Progenitor cell of endocrine pancreas (in vitro differentiated cells): ENCODE measurements at regions not wholly inside any gene's neighbourhood (a gene's known extent, or its start where the extent isn't known, plus 50 kb on each side); places are given as distances from the start of the nearest gene placed in this dataset.

Experiments used
- DNase-seq: peaks from one replicate; pipeline ENCODE4 v3.0.0; 2021; ENCODE audit warnings: low spot score; ENCODE audit not compliant: unreplicated experiment
- H3K27ac Mint-ChIP-seq: 2 replicates; pipeline ENCODE4 v1.8.0; 2021; ENCODE audit warnings: mild to moderate bottlenecking, moderate library complexity, mixed read lengths
- H3K27me3 Mint-ChIP-seq: 2 replicates; pipeline ENCODE4 v1.8.0; 2021; ENCODE audit warnings: mixed read lengths
- H3K36me3 Mint-ChIP-seq: 2 replicates; pipeline ENCODE4 v1.8.0; 2022; ENCODE audit warnings: mixed read lengths; ENCODE audit not compliant: insufficient read depth
- H3K4me1 Mint-ChIP-seq: 2 replicates; pipeline ENCODE4 v1.8.0; 2021; ENCODE audit warnings: low read depth, mixed read lengths
- H3K4me3 Mint-ChIP-seq: 2 replicates; pipeline ENCODE4 v1.8.0; 2021; ENCODE audit warnings: low read depth, mild to moderate bottlenecking, moderate library complexity, mixed read lengths
- H3K9me3 Mint-ChIP-seq: 2 replicates; pipeline ENCODE4 v1.8.0; 2021; ENCODE audit warnings: low read depth, mixed read lengths
- CTCF ChIP-seq: fragments of 200-600 bp; sonication (generic); IDR thresholded peaks from one replicate; pipeline ENCODE4 v1.5.0; 2021; ENCODE audit warnings: antibody characterized with exemption, mild to moderate bottlenecking; ENCODE audit not compliant: unreplicated experiment

- Mint-ChIP-seq H3K4me3 (no peak overlapping the region), H3K27me3 (no peaks in the 10 kb centered on the region), H3K4me1 (no peaks in the 10 kb centered on the region), H3K9me3 (no peaks in the 10 kb centered on the region), H3K36me3 (no peaks in the 10 kb centered on the region), H3K27ac (no peak overlapping the region)
- no peak for DNase-seq
- no peak for TF ChIP-seq CTCF
Observed at GRCh38 chr10:118116715-118117449, 70.1 kb upstream of the RAB11FIP2 start.

DNA sequence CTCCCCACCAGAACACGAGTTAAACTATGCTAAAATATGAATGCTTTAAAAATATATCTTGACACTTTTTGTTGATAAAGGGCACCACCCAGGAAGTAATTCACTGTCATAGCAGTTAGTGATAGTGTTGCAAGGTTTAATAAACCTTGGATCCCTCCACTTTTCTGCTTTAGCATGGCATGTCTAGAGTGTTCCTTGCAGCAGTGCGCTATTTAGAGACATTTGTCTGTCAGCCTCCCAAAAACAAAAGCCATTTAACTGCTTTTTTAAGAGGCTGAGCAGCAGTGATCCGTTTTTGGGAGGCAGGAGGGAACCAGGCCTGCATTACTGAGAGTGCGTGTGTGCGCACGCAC, 69.6 kb upstream of the RAB11FIP2 start:
- Mint-ChIP-seq H3K36me3 (no peaks in the 10 kb centered on the region), H3K27me3 (no peaks in the 10 kb centered on the region), H3K9me3 (no peaks in the 10 kb centered on the region), H3K27ac (no peak overlapping the region), H3K4me1 (no peaks in the 10 kb centered on the region), H3K4me3 (no peak overlapping the region)
- no peak for DNase-seq
- no peak for TF ChIP-seq CTCF

GRCh38 chr10:118115701-118116100, 69.0 kb upstream of the RAB11FIP2 start:
- no peaks in the 10 kb centered on the region for H3K4me1 Mint-ChIP-seq
- no peak overlapping the region for H3K27ac Mint-ChIP-seq

GRCh38 chr10:118114992-118115391, 68.3 kb upstream of the RAB11FIP2 start:
- no peak overlapping the region for H3K4me3 Mint-ChIP-seq
- H3K27ac Mint-ChIP-seq = no peak overlapping the region
- no peak for DNase-seq
- no peaks in the 10 kb centered on the region for H3K36me3 Mint-ChIP-seq
- H3K27me3 Mint-ChIP-seq = no peaks in the 10 kb centered on the region
- H3K4me1 Mint-ChIP-seq = no peaks in the 10 kb centered on the region
- no peaks in the 10 kb centered on the region for H3K9me3 Mint-ChIP-seq
- no peak for TF ChIP-seq CTCF

More at GRCh38 chr10:118115701-118116100, 69.0 kb upstream of the RAB11FIP2 start:
- TF ChIP-seq CTCF = no peak
- no peaks in the 10 kb centered on the region for H3K27me3 Mint-ChIP-seq
- H3K36me3 Mint-ChIP-seq = no peaks in the 10 kb centered on the region
- DNase-seq = no peak
- no peaks in the 10 kb centered on the region for H3K9me3 Mint-ChIP-seq
- H3K4me3 Mint-ChIP-seq = no peak overlapping the region

DNA sequence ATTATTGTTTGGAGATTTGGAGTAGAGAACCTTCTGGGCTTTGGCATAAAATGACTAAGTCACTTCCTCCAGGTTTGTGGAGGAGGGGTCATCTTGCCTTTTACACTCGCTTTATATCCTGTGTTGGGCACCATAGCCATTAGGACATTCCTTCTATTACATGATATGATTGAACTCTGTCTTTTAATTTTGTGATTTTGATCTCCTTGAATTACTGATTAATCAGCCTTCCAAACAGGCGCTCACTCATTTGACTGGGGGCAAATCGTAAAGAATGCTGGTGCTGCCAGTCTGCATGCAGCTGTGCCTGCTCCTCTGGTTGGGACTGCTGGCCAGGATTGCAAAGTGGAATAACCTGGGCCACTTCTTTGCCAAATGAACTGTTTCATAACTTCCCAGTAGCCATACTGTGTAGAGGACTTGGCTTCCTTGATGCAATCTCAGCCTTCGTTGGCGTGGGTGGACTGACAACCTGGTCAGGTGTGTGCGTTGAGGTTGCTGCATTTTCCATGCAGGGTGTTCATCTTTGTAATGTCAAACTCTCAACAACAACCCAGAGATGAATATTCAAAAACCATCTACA, 65.9 kb upstream of the RAB11FIP2 start:
- no peak for TF ChIP-seq CTCF
- no peaks in the 10 kb centered on the region for H3K9me3 Mint-ChIP-seq
- no peak overlapping the region for H3K27ac Mint-ChIP-seq
- DNase-seq = no peak
- H3K36me3 Mint-ChIP-seq = no peaks in the 10 kb centered on the region
- no peak overlapping the region for H3K4me3 Mint-ChIP-seq
- peaks cover 3% of the 10 kb centered on the region for H3K4me1 Mint-ChIP-seq
- no peaks in the 10 kb centered on the region for H3K27me3 Mint-ChIP-seq
